ENCODE measurements at regions not wholly inside any gene's neighbourhood (a gene's known extent, or its start where the extent isn't known, plus 50 kb on each side); places are given as distances from the start of the nearest gene placed in this dataset.

DNA sequence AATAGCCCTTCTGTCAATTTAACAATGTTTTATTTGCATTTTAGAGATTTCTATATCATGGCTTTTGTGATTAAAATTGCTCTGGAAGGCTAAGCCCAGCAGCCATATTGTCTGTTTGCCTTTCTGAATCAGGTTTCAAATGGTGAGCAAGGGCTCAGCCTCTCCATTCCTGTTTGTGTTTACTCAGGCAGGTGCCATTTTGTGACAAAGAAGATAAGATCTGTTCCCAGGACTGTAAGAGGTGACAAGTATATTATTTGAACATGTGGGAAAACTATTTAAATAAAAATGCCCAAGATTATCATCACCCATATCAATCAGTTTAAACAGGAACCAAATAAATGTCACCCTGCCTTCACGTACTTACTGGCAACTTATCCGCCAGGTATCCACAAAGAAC, 641.3 kb upstream of the KLF4 start:
- H3K36me3 ChIP-seq (ENCODE audit: insufficient read depth, low read length), result no peaks in the 10 kb centered on the region
- H3K4me3 ChIP-seq (ENCODE audit: low read depth, low read length, poor library complexity, severe bottlenecking), result no peak overlapping the region
- no peaks in the 10 kb centered on the region for H3F3A ChIP-seq (ENCODE audit: insufficient read depth, low read length)

DNA sequence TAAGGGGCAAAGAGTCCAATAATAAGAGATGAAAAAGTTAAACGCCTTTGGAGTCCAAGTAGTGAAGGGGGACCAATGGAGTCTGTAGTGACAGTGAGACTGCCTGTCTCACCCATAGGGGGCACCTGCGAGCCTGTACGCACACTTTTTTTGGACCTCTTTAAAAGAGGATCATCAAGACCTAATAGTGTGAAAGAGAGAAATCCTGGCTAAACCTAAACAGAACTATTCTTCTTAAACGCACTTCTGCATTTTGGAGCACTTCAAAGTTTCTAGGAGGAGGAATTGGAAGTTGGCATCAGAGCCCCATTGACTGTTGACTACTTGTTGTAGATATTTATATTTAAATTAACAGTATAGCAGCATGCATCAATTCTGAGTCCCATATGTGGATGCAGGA, 636.1 kb upstream of the KLF4 start:
- H4K20me1 ChIP-seq (ENCODE audit: insufficient read depth, low read length), result no peaks in the 10 kb centered on the region
- peak; percentile 62 for TF ChIP-seq CTCF (IDR thresholded peaks at IDR 0.05; ENCODE audit: low read length)
- no peak for TF ChIP-seq EZH2 (IDR thresholded peaks at IDR 0.05; ENCODE audit: borderline replicate concordance, low read length)
- no peaks in the 10 kb centered on the region for H3K9me3 ChIP-seq (ENCODE audit: low read length)
- no peaks in the 10 kb centered on the region for H3K9me2 ChIP-seq (ENCODE audit: low read depth, low read length)
- no peaks in the 10 kb centered on the region for H3K36me3 ChIP-seq (ENCODE audit: insufficient read depth, low read length)
- H3K27me3 ChIP-seq (ENCODE audit: insufficient read depth, low read length), result no peaks in the 10 kb centered on the region
- no peaks in the 10 kb centered on the region for H3F3A ChIP-seq (ENCODE audit: insufficient read depth, low read length)
- no peak overlapping the region for H3K4me3 ChIP-seq (ENCODE audit: low read depth, low read length, poor library complexity, severe bottlenecking)
- H3K9ac ChIP-seq (ENCODE audit: low read length), result no peak overlapping the region
- H3K4me1 ChIP-seq (ENCODE audit: insufficient read depth, low read length, severe bottlenecking), result no peaks in the 10 kb centered on the region
- H3K4me2 ChIP-seq (ENCODE audit: low read length), result no peak overlapping the region
- H2AFZ ChIP-seq (ENCODE audit: low read length), result no peak overlapping the region
- no peaks in the 10 kb centered on the region for H3K79me2 ChIP-seq (ENCODE audit: insufficient read depth, low read length)
- H3K27ac ChIP-seq (ENCODE audit: low read depth, low read length, poor library complexity, severe bottlenecking), result no peak overlapping the region

More for the DNA sequence above, 641.3 kb upstream of the KLF4 start:
- Histone ChIP-seq H2AFZ (ENCODE audit: low read length) (no peak overlapping the region), H3K27me3 (ENCODE audit: insufficient read depth, low read length) (no peaks in the 10 kb centered on the region), H3K9me2 (ENCODE audit: low read depth, low read length) (no peaks in the 10 kb centered on the region), H3K27ac (ENCODE audit: low read depth, low read length, poor library complexity, severe bottlenecking) (no peak overlapping the region), H3K9ac (ENCODE audit: low read length) (no peak overlapping the region), H3K79me2 (ENCODE audit: insufficient read depth, low read length) (no peaks in the 10 kb centered on the region), H3K4me1 (ENCODE audit: insufficient read depth, low read length, severe bottlenecking) (no peaks in the 10 kb centered on the region), H3K9me3 (ENCODE audit: low read length) (no peaks in the 10 kb centered on the region), H4K20me1 (ENCODE audit: insufficient read depth, low read length) (no peaks in the 10 kb centered on the region), H3K4me2 (ENCODE audit: low read length) (no peak overlapping the region)
- no peak for TF ChIP-seq CTCF (IDR thresholded peaks at IDR 0.05; ENCODE audit: low read length)
- TF ChIP-seq EZH2 (IDR thresholded peaks at IDR 0.05; ENCODE audit: borderline replicate concordance, low read length), result no peak

GRCh38 chr9:108119530-108120113, 630.1 kb upstream of the KLF4 start:
- Histone ChIP-seq H3K9me2 (ENCODE audit: low read depth, low read length) (no peaks in the 10 kb centered on the region), H3K27me3 (ENCODE audit: insufficient read depth, low read length) (no peaks in the 10 kb centered on the region), H3K9ac (ENCODE audit: low read length) (no peak overlapping the region), H4K20me1 (ENCODE audit: insufficient read depth, low read length) (no peaks in the 10 kb centered on the region), H3K4me1 (ENCODE audit: insufficient read depth, low read length, severe bottlenecking) (no peaks in the 10 kb centered on the region), H3K9me3 (ENCODE audit: low read length) (no peaks in the 10 kb centered on the region), H3K4me2 (ENCODE audit: low read length) (no peak overlapping the region), H3F3A (ENCODE audit: insufficient read depth, low read length) (no peaks in the 10 kb centered on the region), H3K27ac (ENCODE audit: low read depth, low read length, poor library complexity, severe bottlenecking) (no peak overlapping the region), H3K36me3 (ENCODE audit: insufficient read depth, low read length) (no peaks in the 10 kb centered on the region), H3K4me3 (ENCODE audit: low read depth, low read length, poor library complexity, severe bottlenecking) (no peak overlapping the region), H3K79me2 (ENCODE audit: insufficient read depth, low read length) (no peaks in the 10 kb centered on the region), H2AFZ (ENCODE audit: low read length) (no peak overlapping the region)
- no peak for TF ChIP-seq EZH2 (IDR thresholded peaks at IDR 0.05; ENCODE audit: borderline replicate concordance, low read length)
- TF ChIP-seq CTCF (IDR thresholded peaks at IDR 0.05; ENCODE audit: low read length), result no peak

Measured in OCI-LY1 (cell line).